H1 (cell line): ENCODE measurements at regions not wholly inside any gene's neighbourhood (a gene's known extent, or its start where the extent isn't known, plus 50 kb on each side); places are given as distances from the start of the nearest gene placed in this dataset.

Source experiments
- BCL11A ChIP-seq, 2 experiments: IDR thresholded peaks; one replicate each; pipeline ENCODE4 v1.6.1; 2011; ENCODE audit warnings: low read depth in 2 of 2, low read length in 2 of 2, mild to moderate bottlenecking in 2 of 2
- CTCF ChIP-seq, 3 experiments: IDR thresholded peaks; 1 replicate in 2 of 3; 2 replicates in 1 of 3; pipeline versions ENCODE4 v1.5.1 to v1.6.1; 2011; ENCODE audit warnings: low read length in 3 of 3, mild to moderate bottlenecking in 3 of 3, inconsistent platforms in 2 of 3, low read depth in 1 of 3, moderate library complexity in 1 of 3; ENCODE audit not compliant: insufficient read depth in 1 of 3; ENCODE audit errors: control extremely low read depth in 1 of 3
- EGR1 ChIP-seq: IDR thresholded peaks from 2 replicates; pipeline ENCODE4 v1.6.1; 2011; ENCODE audit warnings: low read depth, low read length, borderline replicate concordance
- GTF2F1 ChIP-seq: IDR thresholded peaks from 2 replicates; pipeline ENCODE4 v1.6.1; 2012; ENCODE audit warnings: low read depth, low read length, improper control_type of control experiment, borderline replicate concordance
- JUND ChIP-seq: IDR thresholded peaks from 2 replicates; pipeline ENCODE4 v1.6.1; 2011; ENCODE audit warnings: mild to moderate bottlenecking, improper control_type of control experiment, low read length
- KDM1A ChIP-seq: fragments of 200-600, 300-600 bp; sonication (generic); IDR thresholded peaks from 2 replicates; pipeline ENCODE4 v1.7.1; 2016; ENCODE audit warnings: mild to moderate bottlenecking, low read length, borderline replicate concordance
- POLR2A ChIP-seq, 2 experiments: IDR thresholded peaks; 1 replicate in 1 of 2; 2 replicates in 1 of 2; pipeline ENCODE4 v1.6.1; 2011; ENCODE audit warnings: low read depth in 2 of 2, low read length in 2 of 2, mild to moderate bottlenecking in 2 of 2; ENCODE audit errors: control extremely low read depth in 1 of 2
- RBBP5 ChIP-seq: IDR thresholded peaks from 2 replicates; pipeline ENCODE4 v1.7.1; 2012; ENCODE audit warnings: low read depth, mild to moderate bottlenecking, inconsistent platforms, low read length, moderate library complexity, borderline replicate concordance
- SP1 ChIP-seq: IDR thresholded peaks from 2 replicates; pipeline ENCODE4 v1.6.1; 2011; ENCODE audit warnings: low read depth, low read length
- SRF ChIP-seq: IDR thresholded peaks from 2 replicates; pipeline ENCODE4 v1.6.1; 2011; ENCODE audit warnings: mild to moderate bottlenecking, low read depth, low read length, moderate library complexity
- TAF1 ChIP-seq: IDR thresholded peaks from 2 replicates; pipeline ENCODE4 v1.6.1; 2011; ENCODE audit warnings: mild to moderate bottlenecking, low read depth, low read length

- TF ChIP-seq BCL11A (IDR thresholded peaks at IDR 0.05; ENCODE audit: low read depth in 2 of 2, low read length in 2 of 2) (no peak), SRF (no peak), SP1 (no peak), GTF2F1 (no peak), RBBP5 (no peak), CTCF (IDR thresholded peaks at IDR 0.05; ENCODE audit: control extremely low read depth in 1 of 3, insufficient read depth in 1 of 3, low read depth in 1 of 3, low read length in 3 of 3) (no peak), KDM1A (no peak), TAF1 (no peak), POLR2A (IDR thresholded peaks at IDR 0.05; ENCODE audit: control extremely low read depth in 1 of 2, low read depth in 2 of 2, low read length in 2 of 2) (no peak), JUND (no peak), EGR1 (no peak)
These were observed 117.7 kb upstream of the PTPRZ1 start for GRCh38 chr7:121755286-121755685.
